Embryonic facial prominence (tissue), 1 donor: ENCODE measurements at regions not wholly inside any gene's neighbourhood (a gene's known extent, or its start where the extent isn't known, plus 50 kb on each side); places are given as distances from the start of the nearest gene placed in this dataset.
"Not testable (repeated sequence)": the region's sequence is repeated elsewhere in the genome, so short reads cannot be mapped to it uniquely, and the experiment has no call there.

Source experiments
- DNase-seq: peaks from one replicate; pipeline ENCODE4 v3.0.0-alpha.2; 2016; ENCODE audit errors: extremely low spot score

GRCh38 chr4:58871509-58871908 is 1761.3 kb upstream of the IGFBP7 start:
- DNase-seq = no peak

DNA sequence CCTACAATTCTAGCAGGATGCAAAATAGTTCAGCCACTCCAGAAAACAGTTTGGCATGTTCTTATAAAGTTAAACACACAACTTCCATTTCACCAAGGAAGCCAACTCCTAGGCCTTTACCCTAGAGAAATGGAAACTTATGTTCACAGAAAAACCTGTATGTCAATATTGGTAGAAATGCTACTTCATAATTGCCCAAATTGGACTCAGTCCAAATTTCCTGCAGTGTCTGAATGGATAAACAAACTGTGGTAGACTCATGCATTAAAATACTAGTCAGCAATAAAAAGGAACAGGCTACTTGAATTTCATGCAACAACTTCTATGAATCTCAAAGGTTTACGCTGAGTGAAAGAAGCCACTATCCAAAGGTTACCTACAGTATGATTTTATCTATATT is 1738.8 kb upstream of the IGFBP7 start:
- DNase-seq = no peak

DNA sequence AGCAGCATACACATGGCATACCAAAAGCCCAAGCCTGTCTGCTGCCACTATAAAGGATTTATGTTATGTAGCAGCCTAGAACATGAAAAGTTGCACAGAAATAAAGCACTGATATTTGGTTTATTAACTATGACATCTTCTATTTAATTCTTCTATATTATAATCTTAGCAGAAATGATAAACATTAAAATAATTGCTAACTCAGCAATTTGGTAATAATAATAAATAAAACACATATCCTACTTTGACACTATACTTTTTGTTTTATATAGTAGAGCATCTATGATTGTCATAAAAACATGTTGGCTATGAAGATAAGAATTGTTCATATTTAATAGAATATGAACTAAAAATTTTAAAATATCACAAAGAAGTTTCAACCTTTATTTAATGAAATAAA is 1733.3 kb upstream of the IGFBP7 start:
- DNase-seq = no peak

GRCh38 chr4:58833126-58833525 is 1722.9 kb upstream of the IGFBP7 start:
- no peak for DNase-seq

DNA sequence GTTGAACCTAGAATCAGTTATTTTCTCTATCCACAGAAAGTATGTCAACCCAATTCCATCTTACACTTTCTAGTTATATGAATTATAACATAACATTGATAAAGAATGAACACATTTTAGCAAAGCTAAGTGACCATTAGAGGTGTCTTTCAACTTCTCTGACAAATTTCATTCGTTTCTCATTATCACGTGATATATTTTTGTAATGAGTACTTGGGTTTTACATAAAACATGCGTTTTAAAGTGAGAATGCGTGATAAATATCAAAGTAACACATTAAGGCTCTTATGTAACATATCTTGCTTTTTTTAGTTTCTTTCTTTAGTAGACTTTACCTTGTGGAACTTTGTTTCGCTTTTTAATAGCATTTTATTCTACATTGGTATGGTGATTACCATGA is 1715.1 kb upstream of the IGFBP7 start:
- DNase-seq = no peak

DNA sequence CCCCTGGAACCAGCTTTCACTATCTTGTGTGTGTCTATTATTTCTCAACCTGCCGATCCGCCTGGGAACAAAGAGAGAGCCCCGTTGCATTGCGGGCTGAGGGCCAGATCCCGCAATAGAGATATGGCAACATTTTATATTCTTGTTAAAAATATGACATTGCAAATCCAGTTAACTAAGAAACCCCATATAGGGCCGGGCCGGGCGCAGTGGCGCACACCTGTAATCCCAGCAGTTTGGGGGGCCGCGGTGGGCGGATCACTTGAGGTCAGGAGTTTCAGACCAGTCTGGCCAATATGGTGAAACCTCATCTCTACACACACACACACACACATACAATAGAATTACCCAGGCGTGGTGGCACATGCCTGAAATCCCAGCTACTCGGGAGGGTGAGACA is 1708.4 kb upstream of the IGFBP7 start:
- not testable (repeated sequence) for DNase-seq

DNA sequence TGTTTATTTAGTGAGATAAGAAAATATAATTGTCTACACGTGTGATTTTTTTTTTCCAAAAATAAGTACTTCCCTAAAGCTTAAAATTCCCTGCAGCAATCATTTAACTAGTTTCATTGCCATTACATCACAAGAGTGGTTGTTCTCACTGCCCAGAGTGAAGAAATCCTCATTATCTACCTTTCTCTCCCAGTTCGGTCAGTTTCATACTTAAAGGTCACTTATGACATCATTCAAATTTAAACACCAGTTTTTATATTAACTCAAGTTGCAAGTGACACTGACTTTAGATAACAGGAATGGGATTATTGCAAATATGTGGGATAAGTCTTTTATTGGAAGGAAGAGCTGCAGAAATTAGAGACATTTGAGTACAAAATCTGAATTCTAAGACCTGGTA is 1699.8 kb upstream of the IGFBP7 start:
- DNase-seq = no peak

DNA sequence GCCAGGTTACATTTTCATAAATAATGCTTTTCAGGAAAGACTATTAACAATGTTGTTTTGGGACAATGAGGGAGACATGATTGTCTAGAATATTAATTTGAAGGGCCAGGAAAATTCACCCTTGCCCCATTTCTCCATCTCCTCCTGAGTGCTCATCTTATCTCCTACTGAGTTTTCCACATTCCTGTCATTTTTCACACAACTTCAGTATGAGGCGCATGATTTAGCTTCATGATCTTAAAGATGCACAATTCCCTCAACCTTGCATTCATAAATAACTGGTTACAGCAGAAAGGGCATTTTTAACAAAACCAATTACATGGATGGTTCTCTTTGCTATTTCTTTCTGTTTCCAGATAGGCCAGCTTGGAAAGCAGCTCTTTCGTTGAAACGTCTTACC is 1699.2 kb upstream of the IGFBP7 start:
- no peak for DNase-seq

- no peak for DNase-seq
Observed at GRCh38 chr4:58808817-58809216, 1698.6 kb upstream of the IGFBP7 start.

DNA sequence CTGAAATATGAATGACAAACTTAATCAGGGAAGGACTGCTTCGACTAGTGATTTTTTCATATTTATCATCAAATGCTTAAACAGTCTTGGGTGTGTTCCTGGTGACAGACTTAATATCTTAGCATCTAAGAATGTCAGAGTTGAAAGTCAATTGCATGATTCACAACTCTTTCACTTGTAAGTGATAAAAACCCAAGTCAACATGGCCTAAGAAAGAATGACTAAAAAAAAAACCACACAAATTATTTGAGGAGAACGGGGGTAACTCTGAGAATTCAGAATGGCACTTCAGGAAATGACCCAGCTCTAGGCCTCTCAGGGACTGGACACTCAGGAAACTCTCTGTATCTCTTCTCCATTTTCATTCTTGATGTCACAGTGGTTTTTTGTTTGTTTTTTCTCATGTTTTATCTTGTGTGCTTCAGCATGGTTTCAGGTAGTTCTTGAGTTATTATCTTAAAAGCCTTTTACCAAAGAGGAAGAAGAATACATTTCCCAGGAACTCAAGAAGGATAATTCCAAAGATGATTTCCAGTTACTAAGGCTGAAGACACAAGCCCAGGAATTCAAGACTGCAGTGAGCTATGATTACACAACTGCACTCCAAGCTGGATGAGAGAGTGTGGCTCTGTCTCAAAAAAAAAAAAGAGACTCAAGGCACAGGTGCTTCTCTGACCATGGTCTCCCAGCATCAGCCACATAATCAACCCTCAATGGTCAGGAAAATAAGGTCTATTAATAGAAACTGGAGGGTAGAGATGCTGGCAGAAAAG is 1697.8 kb upstream of the IGFBP7 start:
- DNase-seq = no peak

DNA sequence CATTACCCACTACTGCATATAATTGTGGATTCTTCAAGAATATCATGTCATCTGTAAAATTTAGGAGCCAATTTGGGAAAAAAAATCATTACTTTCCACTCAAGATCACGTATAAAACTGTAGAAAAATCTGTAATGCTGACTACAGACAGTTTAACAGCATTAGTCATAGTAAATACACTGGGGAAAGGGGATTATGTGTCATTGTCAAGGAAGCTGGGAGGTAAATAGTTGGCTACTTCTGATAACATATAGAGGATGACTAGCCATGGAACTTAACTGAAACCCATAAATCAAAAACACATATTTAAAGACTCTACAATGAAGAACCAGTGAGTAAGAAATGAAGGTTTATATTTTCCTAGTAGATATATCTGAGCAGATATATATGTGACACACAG is 1666.4 kb upstream of the IGFBP7 start:
- DNase-seq = no peak

DNA sequence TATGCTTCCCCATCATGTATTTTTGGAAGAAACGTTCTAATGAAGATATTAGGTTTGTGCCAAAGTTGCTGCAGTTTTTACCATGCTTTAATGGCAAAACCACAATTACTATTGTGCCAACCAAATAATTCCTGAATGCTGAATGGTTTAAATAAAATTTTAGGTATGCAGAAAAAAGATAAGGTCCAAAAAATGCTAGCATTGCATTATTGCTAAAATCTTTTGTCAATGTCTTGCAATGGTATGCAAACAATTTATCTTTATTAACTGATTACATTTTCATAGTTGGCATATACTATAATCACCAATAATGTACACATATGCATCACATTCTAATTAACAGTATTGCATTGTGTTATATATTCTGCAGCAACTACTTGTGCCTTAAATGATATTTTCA is 1657.4 kb upstream of the IGFBP7 start:
- DNase-seq = no peak

DNA sequence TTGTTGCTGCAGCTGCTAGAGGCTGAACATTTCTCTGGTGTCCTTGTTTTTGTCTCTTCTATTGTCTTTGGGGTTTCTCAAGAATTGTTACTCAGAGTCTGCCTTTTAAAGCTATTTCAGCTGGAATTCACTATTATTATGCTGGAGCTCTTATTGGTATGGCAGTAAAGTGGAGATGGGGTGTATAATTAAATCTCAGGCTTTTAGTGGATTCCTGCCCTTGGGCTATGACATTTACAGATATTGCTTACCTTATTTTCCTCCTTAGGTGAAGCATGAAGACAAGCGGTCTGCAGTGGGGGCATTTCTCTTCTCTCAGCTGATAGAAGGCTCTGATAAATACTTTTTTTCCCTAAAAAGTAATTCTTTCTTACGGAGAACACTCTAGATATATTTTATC is 1656.6 kb upstream of the IGFBP7 start:
- no peak for DNase-seq

DNA sequence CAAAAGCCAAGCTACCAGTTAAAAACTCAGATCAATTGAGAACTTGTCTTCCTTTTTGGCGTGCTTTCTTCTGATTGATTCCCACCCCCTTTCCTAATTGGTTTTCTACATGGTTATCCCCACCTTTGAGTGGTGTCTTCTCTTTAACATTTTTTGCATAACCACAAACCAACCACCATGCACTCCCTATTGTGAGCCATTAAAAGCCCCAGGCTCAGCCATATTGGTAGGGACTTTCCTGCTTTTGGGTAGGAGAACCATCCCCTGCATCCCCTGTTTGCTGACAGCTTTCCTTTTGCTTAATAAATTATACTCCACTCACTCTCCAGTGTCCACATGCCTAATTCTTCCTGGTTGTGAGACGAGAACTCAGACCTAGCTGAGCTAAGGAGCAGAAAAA is 1651.4 kb upstream of the IGFBP7 start:
- DNase-seq = no peak

DNA sequence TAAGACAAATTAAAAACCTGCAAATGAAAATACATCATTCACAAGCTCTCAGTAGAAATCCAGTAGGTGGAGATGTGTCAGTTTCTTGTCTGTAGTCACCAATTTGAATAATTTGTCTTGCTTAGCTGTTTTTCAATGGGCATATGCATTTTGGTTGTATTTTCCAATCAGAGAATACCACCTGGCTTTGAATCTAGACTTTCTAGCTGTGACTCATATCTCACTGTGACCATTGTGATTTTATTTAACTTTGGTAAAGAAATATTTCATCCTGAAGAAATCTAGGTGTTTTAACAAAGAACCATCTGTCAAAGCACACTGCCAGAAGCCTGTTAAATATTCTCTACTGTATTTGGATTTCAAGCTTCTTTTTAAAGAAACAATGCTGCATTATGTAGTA is 1650.6 kb upstream of the IGFBP7 start:
- no peak for DNase-seq

GRCh38 chr4:58760100-58760499 is 1649.9 kb upstream of the IGFBP7 start:
- no peak for DNase-seq

- no peak for DNase-seq
Observed at GRCh38 chr4:58749206-58749605, 1639.0 kb upstream of the IGFBP7 start.

- no peak for DNase-seq
Observed at GRCh38 chr4:58740897-58741296, 1630.7 kb upstream of the IGFBP7 start.

- no peak for DNase-seq
Observed at GRCh38 chr4:58739275-58739674, 1629.1 kb upstream of the IGFBP7 start.

DNA sequence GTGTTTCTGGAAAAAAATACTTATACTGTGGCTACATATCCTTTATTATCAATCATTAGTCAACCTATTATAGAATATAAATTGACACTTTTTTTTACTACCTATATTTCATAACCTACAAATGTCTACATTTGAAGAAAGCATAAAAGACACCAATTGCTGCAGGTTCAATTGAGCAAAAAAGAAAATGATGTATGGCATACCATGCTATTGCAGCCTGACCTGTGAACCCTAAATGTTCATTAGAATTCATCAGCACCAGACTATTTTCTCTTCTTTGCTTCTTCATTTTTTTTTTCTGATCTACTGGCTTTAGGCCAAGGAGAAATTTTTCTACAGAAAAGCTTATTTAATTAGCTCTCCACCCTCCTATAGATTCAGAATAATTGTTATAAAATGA is 1628.2 kb upstream of the IGFBP7 start:
- no peak for DNase-seq

- no peak for DNase-seq
Observed at GRCh38 chr4:58734030-58734674, 1624.0 kb upstream of the IGFBP7 start.

- DNase-seq = no peak
Observed at GRCh38 chr4:58732973-58733372, 1622.8 kb upstream of the IGFBP7 start.

DNA sequence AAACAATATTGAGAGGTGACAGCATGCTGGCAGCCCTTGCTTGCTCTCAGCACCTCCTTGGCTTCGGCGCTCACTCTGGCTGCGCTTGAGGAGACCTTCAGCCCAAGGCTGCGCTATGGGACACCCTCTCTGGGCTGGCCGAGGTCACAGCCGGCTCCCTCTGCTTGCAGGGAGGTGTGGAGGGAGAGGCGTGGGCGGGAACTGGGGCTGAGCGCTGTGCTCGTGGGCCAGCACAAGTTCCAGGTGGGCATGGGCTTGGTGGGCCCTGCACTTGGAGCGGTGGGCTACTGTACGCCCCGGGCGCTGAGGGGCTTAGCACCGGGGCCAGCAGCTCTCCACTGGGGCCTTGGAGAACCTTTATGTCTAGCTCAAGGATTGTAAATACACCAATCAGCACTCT is 1613.8 kb upstream of the IGFBP7 start:
- DNase-seq = no peak

DNA sequence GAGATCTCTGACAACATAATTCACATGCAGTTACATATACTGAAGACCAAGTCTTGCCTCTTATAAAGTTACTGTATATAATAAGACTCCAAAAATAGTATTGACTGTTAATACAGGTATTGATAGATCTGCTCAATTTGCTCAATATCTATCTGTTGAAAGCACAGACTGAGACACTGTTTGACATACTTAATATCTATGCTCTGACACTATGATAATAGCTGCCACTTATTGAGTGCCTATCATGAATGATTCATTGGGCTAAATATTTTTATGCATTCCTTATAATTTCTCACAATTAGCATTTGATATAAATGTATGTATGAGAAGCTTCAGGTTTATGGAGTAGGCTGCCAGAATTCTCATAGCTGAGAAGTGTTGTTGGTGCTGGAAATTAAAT is 1600.9 kb upstream of the IGFBP7 start:
- no peak for DNase-seq
